IMR-90 (cell line): ENCODE measurements at regions not wholly inside any gene's neighbourhood (a gene's known extent, or its start where the extent isn't known, plus 50 kb on each side); places are given as distances from the start of the nearest gene placed in this dataset.

ENCODE experiments used
- ATAC-seq: fragments of 200-7000 bp; cut with Tn5 transposase; 2 replicates; pipeline ENCODE4 v1.9.1; 2020; ENCODE audit warnings: low read depth, mild to moderate bottlenecking, moderate library complexity
- BruUV-seq: library from RNA; stranded (reverse); fragments of 400-500 nt; replicated peaks from 2 replicates; lab custom pipeline; 2021; lab: Mats Ljungman, UMichigan
- CTCF ChIA-PET: fragments of 300-600 bp; formaldehyde crosslinking; extraction: SDS; loops from one replicate; lab custom pipeline; 2021; ENCODE audit warnings: antibody characterized with exemption; lab: Yijun Ruan, JAX
- POLR2A ChIA-PET: fragments of 300-600 bp; sonication (Branson Sonifier 250); formaldehyde crosslinking; loops from one replicate; lab custom pipeline; 2022; ENCODE audit warnings: antibody characterized with exemption; ENCODE audit not compliant: unreplicated experiment; lab: Charles Lee
- DNase-seq: peaks from one replicate; pipeline ENCODE4 v3.0.0; 2013
- H2AFZ ChIP-seq: replicated peaks from 2 replicates; pipeline ENCODE3; 2013; ENCODE audit warnings: low read length, mild to moderate bottlenecking; ENCODE audit not compliant: poor library complexity
- H2AK5ac ChIP-seq: 2 replicates; pipeline ENCODE4 v1.6.1; 2013; ENCODE audit warnings: low read depth, low read length, inconsistent platforms
- H2AK9ac ChIP-seq: replicated peaks from 2 replicates; pipeline ENCODE3; 2013; ENCODE audit warnings: mild to moderate bottlenecking, low read depth, low read length, moderate library complexity; ENCODE audit not compliant: poor library complexity
- H2BK120ac ChIP-seq: 2 replicates; pipeline ENCODE4 v1.6.1; 2013; ENCODE audit warnings: low read depth, low read length, inconsistent platforms
- H2BK15ac ChIP-seq: 3 replicates; pipeline ENCODE4 v1.6.1; 2013; ENCODE audit warnings: low read depth, low read length, inconsistent platforms
- H2BK20ac ChIP-seq: 2 replicates; pipeline ENCODE4 v1.6.1; 2013; ENCODE audit warnings: low read depth, mild to moderate bottlenecking, inconsistent platforms, low read length, moderate library complexity
- H2BK5ac ChIP-seq: 2 replicates; pipeline ENCODE4 v1.6.1; 2013; ENCODE audit warnings: mild to moderate bottlenecking, low read depth, low read length, inconsistent platforms; ENCODE audit not compliant: poor library complexity, severe bottlenecking
- H3K14ac ChIP-seq: replicated peaks from 2 replicates; pipeline ENCODE4 v1.6.1; 2013; ENCODE audit warnings: low read depth, low read length, inconsistent platforms
- H3K18ac ChIP-seq: 2 replicates; pipeline ENCODE4 v1.6.1; 2013; ENCODE audit warnings: low read depth, low read length, control low read depth
- H3K23ac ChIP-seq: 2 replicates; pipeline ENCODE4 v1.6.1; 2013; ENCODE audit warnings: low read depth, low read length, inconsistent platforms
- H3K27ac ChIP-seq: 2 replicates; pipeline ENCODE4 v1.5.1; 2013; ENCODE audit warnings: mild to moderate bottlenecking, control low read depth, low read length; ENCODE audit not compliant: insufficient read depth
- H3K27me3 ChIP-seq: 2 replicates; pipeline ENCODE4 v1.6.1; 2013; ENCODE audit warnings: low read length; ENCODE audit not compliant: control insufficient read depth, insufficient read depth
- H3K36me3 ChIP-seq: 2 replicates; pipeline ENCODE4 v1.6.1; 2013; ENCODE audit warnings: low read length, mixed read lengths; ENCODE audit not compliant: control insufficient read depth, insufficient read depth
- H3K4ac ChIP-seq: 2 replicates; pipeline ENCODE4 v1.6.1; 2013; ENCODE audit warnings: low read depth, low read length, inconsistent platforms
- H3K4me1 ChIP-seq: 2 replicates; pipeline ENCODE4 v1.6.1; 2013; ENCODE audit warnings: low read length, mixed read lengths; ENCODE audit not compliant: control insufficient read depth, insufficient read depth
- H3K4me2 ChIP-seq: 2 replicates; pipeline ENCODE4 v1.6.1; 2013; ENCODE audit warnings: low read depth, mild to moderate bottlenecking, control low read depth, low read length, moderate library complexity
- H3K4me3 ChIP-seq: 2 replicates; pipeline ENCODE4 v1.5.1; 2013; ENCODE audit warnings: low read depth, mild to moderate bottlenecking, control low read depth, low read length, moderate library complexity; ENCODE audit not compliant: insufficient read depth
- H3K56ac ChIP-seq: 2 replicates; pipeline ENCODE4 v1.6.1; 2013; ENCODE audit warnings: low read length, inconsistent platforms; ENCODE audit not compliant: insufficient read depth; ENCODE audit errors: extremely low read depth
- H3K79me1 ChIP-seq, 2 experiments: 2 replicates each; pipeline ENCODE4 v1.6.1; 2013; ENCODE audit warnings: low read length in 2 of 2, inconsistent platforms in 1 of 2, low read depth in 1 of 2
- H3K9ac ChIP-seq: 2 replicates; pipeline ENCODE4 v1.6.1; 2013; ENCODE audit warnings: low read depth, low read length, control low read depth
- H3K9me1 ChIP-seq: 2 replicates; pipeline ENCODE4 v1.6.1; 2013; ENCODE audit warnings: low read length, inconsistent platforms; ENCODE audit not compliant: insufficient read depth
- H3K9me3 ChIP-seq: 2 replicates; pipeline ENCODE4 v1.6.1; 2013; ENCODE audit warnings: low read length; ENCODE audit not compliant: control insufficient read depth, insufficient read depth
- H4K20me1 ChIP-seq: 2 replicates; pipeline ENCODE4 v1.6.1; 2013; ENCODE audit warnings: low read length, inconsistent platforms; ENCODE audit not compliant: insufficient read depth
- H4K5ac ChIP-seq: 2 replicates; pipeline ENCODE4 v1.6.1; 2013; ENCODE audit warnings: mild to moderate bottlenecking, low read depth, low read length, control low read depth
- H4K8ac ChIP-seq, 2 experiments: 2 replicates each; pipeline ENCODE4 v1.6.1; 2013; ENCODE audit warnings: low read depth in 2 of 2, low read length in 2 of 2, control low read depth in 1 of 2, inconsistent platforms in 1 of 2
- H4K91ac ChIP-seq: 2 replicates; pipeline ENCODE4 v1.6.1; 2013; ENCODE audit warnings: low read depth, low read length, inconsistent platforms; ENCODE audit not compliant: insufficient read depth
- BHLHE40 ChIP-seq: fragments of 150-350 bp; IDR thresholded peaks from 2 replicates; pipeline ENCODE4 v1.6.1; 2016; ENCODE audit warnings: mild to moderate bottlenecking, low read depth, low read length
- CEBPB ChIP-seq: IDR thresholded peaks from 2 replicates; pipeline ENCODE4 v1.6.1; 2012; ENCODE audit warnings: low read depth, low read length, improper control_type of control experiment
- CHD1 ChIP-seq: IDR thresholded peaks from 2 replicates; pipeline ENCODE4 v1.6.1; 2012; ENCODE audit warnings: low read depth, low read length, improper control_type of control experiment
- FOS ChIP-seq: fragments of 150-350 bp; IDR thresholded peaks from 2 replicates; pipeline ENCODE4 v1.6.1; 2016; ENCODE audit warnings: low read depth, low read length
- MAFK ChIP-seq: IDR thresholded peaks from 2 replicates; pipeline ENCODE4 v1.6.1; 2012; ENCODE audit warnings: low read depth, low read length, improper control_type of control experiment
- MAZ ChIP-seq: IDR thresholded peaks from 2 replicates; pipeline ENCODE4 v1.6.1; 2012; ENCODE audit warnings: low read depth, mild to moderate bottlenecking, low read length, improper control_type of control experiment, moderate library complexity, borderline replicate concordance
- MXI1 ChIP-seq: IDR thresholded peaks from 2 replicates; pipeline ENCODE4 v1.6.1; 2012; ENCODE audit warnings: low read depth, mild to moderate bottlenecking, low read length, moderate library complexity, borderline replicate concordance
- NFE2L2 ChIP-seq: fragments of 150-350 bp; IDR thresholded peaks from 2 replicates; pipeline ENCODE4 v1.6.1; 2016; ENCODE audit warnings: low read depth, mild to moderate bottlenecking, low read length
- POLR2A ChIP-seq: IDR thresholded peaks from 2 replicates; pipeline ENCODE4 v1.6.1; 2012; ENCODE audit warnings: mild to moderate bottlenecking, low read depth, low read length
- RAD21 ChIP-seq: IDR thresholded peaks from 2 replicates; pipeline ENCODE4 v1.6.1; 2012; ENCODE audit warnings: low read length, improper control_type of control experiment
- RCOR1 ChIP-seq: IDR thresholded peaks from 2 replicates; pipeline ENCODE4 v1.6.1; 2012; ENCODE audit warnings: mild to moderate bottlenecking, low read length, improper control_type of control experiment; ENCODE audit not compliant: insufficient replicate concordance
- RFX5 ChIP-seq: IDR thresholded peaks from 2 replicates; pipeline ENCODE4 v1.8.0; 2012; ENCODE audit warnings: low read depth, mild to moderate bottlenecking, low read length, moderate library complexity
- SMC3 ChIP-seq: fragments of 150-350 bp; IDR thresholded peaks from 2 replicates; pipeline ENCODE4 v1.6.1; 2016; ENCODE audit warnings: low read depth, mild to moderate bottlenecking, antibody characterized with exemption, low read length, moderate library complexity
- WGBS, 2 experiments: methylation state at CpG; one replicate each; pipeline versions ENCODE4 v1.1.5 to v1.1.7; 2013; ENCODE audit warnings: missing lambda C conversion rate in 2 of 2; ENCODE audit not compliant: insufficient read length in 1 of 2; ENCODE audit errors: extremely low coverage in 2 of 2; 5-methylcytosine and 5-hydroxymethylcytosine counted together
- dilution Hi-C: fragments of 300-500 bp; cut with HindIII; formaldehyde crosslinking; loops from one replicate; pipeline ENCODE4 v1.14.3; 2018; ENCODE audit warnings: low sequenced_read_pairs; ENCODE audit not compliant: unreplicated experiment
- in situ Hi-C: fragments of 300-500 bp; cut with MboI; formaldehyde crosslinking; loops from 3 replicates; pipeline ENCODE4 v1.14.3; 2019; ENCODE audit warnings: low sequenced_read_pairs, inconsistent platforms, mixed read lengths
- intact Hi-C: fragments of 100-400 bp; cut with micrococcal nuclease; formaldehyde crosslinking; loops from 2 replicates; pipeline ENCODE4 v1.10.0; 2022
- TF ChIP-seq, protein P1 (sequence below): conservative IDR thresholded peaks from 2 replicates; pipeline ENCODE4 v1.5.1; 2012; ENCODE audit warnings: mild to moderate bottlenecking, low read depth, low read length, improper control_type of control experiment
- TF ChIP-seq, protein P2 (sequence below): fragments of 150-350 bp; IDR thresholded peaks from 2 replicates; pipeline ENCODE4 v1.6.1; 2016; ENCODE audit warnings: low read depth, mild to moderate bottlenecking, low read length, moderate library complexity, borderline replicate concordance
- TF ChIP-seq, protein P3 (sequence below): fragments of 150-350 bp; IDR thresholded peaks from 2 replicates; pipeline ENCODE4 v1.6.1; 2017; ENCODE audit warnings: mild to moderate bottlenecking, antibody characterized with exemption, low read length, low read depth

DNA sequence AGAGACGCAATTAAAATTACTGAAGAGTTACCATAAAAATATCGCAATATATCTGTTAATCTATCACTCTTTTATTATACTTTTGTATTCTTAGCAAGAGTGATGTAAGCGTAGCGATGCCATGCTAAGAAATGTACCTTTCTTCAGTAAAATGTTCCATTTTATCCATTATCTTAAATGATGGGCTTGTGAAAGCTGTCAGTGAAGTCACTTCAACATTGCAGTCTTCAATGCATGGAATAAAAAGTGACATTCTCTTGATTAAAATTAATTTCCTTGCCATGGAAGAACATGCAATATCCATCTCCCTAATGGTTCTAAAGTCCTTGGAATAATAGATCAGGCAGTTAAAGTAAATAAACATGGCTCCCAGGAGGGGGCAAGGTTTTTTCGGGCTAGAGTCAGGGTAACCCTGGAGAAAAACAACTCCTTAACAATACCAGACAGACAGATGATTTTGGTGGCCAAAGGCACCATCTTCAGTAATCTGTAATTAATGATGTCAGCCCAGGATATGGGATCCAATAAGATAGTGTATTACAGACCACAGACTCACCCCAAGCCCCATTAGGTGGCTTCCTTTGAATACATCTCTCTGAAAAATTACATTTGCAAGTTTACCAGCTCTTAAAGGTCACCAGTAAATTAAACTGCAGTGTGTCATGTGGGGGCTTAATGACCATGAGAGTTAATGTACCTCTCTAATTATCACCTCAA lies 677.1 kb downstream of the DTWD2 start:
- Histone ChIP-seq H2BK20ac (no peak overlapping the region), H3K36me3 (no peaks in the 10 kb centered on the region), H2BK15ac (no peak overlapping the region), H3K9me3 (peaks cover 3% of the 10 kb centered on the region), H4K5ac (no peak overlapping the region), H3K4ac (no peak overlapping the region), H3K27ac (no peak overlapping the region), H3K23ac (no peak overlapping the region), H3K79me1 (no peaks in the 10 kb centered on the region), H4K8ac (no peak overlapping the region), H3K4me3 (no peak overlapping the region), H3K27me3 (no peaks in the 10 kb centered on the region), H2AK5ac (no peak overlapping the region), H4K20me1 (no peaks in the 10 kb centered on the region), H2BK120ac (no peak overlapping the region), H2AK9ac (no peak overlapping the region), H3K56ac (no peak overlapping the region), H3K4me1 (no peaks in the 10 kb centered on the region), H2BK5ac (no peak overlapping the region), H2AFZ (no peak overlapping the region), H3K9me1 (no peaks in the 10 kb centered on the region), H3K4me2 (no peak overlapping the region), H4K91ac (no peak overlapping the region), H3K9ac (no peak overlapping the region), H3K14ac (no peak overlapping the region), H3K18ac (no peak overlapping the region)
- intact Hi-C loops = no loop called here
- dilution Hi-C loops = no loop called here
- no peak for DNase-seq
- no peak for ATAC-seq
- BruUV-seq = no TSS peak
- no peak for TF ChIP-seq BHLHE40
- no peak for TF ChIP-seq POLR2A
- TF ChIP-seq FOS = no peak
- TF ChIP-seq, protein P1, sequence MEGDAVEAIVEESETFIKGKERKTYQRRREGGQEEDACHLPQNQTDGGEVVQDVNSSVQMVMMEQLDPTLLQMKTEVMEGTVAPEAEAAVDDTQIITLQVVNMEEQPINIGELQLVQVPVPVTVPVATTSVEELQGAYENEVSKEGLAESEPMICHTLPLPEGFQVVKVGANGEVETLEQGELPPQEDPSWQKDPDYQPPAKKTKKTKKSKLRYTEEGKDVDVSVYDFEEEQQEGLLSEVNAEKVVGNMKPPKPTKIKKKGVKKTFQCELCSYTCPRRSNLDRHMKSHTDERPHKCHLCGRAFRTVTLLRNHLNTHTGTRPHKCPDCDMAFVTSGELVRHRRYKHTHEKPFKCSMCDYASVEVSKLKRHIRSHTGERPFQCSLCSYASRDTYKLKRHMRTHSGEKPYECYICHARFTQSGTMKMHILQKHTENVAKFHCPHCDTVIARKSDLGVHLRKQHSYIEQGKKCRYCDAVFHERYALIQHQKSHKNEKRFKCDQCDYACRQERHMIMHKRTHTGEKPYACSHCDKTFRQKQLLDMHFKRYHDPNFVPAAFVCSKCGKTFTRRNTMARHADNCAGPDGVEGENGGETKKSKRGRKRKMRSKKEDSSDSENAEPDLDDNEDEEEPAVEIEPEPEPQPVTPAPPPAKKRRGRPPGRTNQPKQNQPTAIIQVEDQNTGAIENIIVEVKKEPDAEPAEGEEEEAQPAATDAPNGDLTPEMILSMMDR = no peak
- no peak for TF ChIP-seq MXI1
- no peak for TF ChIP-seq NFE2L2
- TF ChIP-seq, protein P2, sequence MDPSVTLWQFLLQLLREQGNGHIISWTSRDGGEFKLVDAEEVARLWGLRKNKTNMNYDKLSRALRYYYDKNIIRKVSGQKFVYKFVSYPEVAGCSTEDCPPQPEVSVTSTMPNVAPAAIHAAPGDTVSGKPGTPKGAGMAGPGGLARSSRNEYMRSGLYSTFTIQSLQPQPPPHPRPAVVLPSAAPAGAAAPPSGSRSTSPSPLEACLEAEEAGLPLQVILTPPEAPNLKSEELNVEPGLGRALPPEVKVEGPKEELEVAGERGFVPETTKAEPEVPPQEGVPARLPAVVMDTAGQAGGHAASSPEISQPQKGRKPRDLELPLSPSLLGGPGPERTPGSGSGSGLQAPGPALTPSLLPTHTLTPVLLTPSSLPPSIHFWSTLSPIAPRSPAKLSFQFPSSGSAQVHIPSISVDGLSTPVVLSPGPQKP = no peak
- TF ChIP-seq MAFK = no peak
- TF ChIP-seq CEBPB = no peak
- TF ChIP-seq RCOR1 = no peak
- TF ChIP-seq MAZ = no peak
- TF ChIP-seq RFX5 = no peak
- TF ChIP-seq CHD1 = no peak
- no peak for TF ChIP-seq SMC3
- TF ChIP-seq, protein P3, sequence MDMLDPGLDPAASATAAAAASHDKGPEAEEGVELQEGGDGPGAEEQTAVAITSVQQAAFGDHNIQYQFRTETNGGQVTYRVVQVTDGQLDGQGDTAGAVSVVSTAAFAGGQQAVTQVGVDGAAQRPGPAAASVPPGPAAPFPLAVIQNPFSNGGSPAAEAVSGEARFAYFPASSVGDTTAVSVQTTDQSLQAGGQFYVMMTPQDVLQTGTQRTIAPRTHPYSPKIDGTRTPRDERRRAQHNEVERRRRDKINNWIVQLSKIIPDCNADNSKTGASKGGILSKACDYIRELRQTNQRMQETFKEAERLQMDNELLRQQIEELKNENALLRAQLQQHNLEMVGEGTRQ = no peak
- TF ChIP-seq RAD21 = no peak
- in situ Hi-C loops = no loop called here
- CTCF ChIA-PET = no interaction called here
- WGBS, 2 experiments = no CpG with 5 or more reads among the region's 5 CpGs
- POLR2A ChIA-PET = no interaction called here
